Fibroblast of lung (primary cell): ENCODE measurements at regions not wholly inside any gene's neighbourhood (a gene's known extent, or its start where the extent isn't known, plus 50 kb on each side); places are given as distances from the start of the nearest gene placed in this dataset.

Source experiments
- EZH2 ChIP-seq: IDR thresholded peaks from 2 replicates; pipeline ENCODE4 v1.5.1; 2012; ENCODE audit warnings: low read length, control low read depth, mild to moderate bottlenecking; ENCODE audit errors: missing control alignments
- TF ChIP-seq, protein P1 (sequence below), 2 donors: IDR thresholded peaks in 1 of 2; conservative IDR thresholded peaks in 1 of 2; 1 replicate in 1 of 2; 2 replicates in 1 of 2; pipeline ENCODE4 v1.5.1; 2011 to 2012; ENCODE audit warnings: low read length in 2 of 2, control low read depth in 1 of 2, inconsistent platforms in 1 of 2, low read depth in 1 of 2, mild to moderate bottlenecking in 1 of 2

DNA sequence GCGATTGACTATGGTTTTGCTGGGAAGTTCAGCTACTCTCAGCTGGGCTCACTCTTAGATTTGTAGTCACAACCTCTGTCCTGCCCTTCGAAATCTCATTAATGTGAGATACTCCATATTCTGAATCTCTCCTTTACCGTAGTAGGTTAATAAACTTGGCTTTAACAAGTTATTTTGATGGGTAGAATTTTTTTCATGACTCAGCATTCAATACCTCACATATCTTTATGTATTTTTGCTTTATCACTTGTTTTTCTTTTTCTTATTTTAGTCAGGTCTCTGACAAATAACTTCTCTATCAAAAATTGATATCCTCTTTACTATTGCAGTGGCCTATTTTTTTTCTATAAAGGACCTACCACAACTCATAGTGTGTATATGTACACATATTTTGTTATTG is 855.2 kb upstream of the ADGRB3 start:
- TF ChIP-seq, protein P1, sequence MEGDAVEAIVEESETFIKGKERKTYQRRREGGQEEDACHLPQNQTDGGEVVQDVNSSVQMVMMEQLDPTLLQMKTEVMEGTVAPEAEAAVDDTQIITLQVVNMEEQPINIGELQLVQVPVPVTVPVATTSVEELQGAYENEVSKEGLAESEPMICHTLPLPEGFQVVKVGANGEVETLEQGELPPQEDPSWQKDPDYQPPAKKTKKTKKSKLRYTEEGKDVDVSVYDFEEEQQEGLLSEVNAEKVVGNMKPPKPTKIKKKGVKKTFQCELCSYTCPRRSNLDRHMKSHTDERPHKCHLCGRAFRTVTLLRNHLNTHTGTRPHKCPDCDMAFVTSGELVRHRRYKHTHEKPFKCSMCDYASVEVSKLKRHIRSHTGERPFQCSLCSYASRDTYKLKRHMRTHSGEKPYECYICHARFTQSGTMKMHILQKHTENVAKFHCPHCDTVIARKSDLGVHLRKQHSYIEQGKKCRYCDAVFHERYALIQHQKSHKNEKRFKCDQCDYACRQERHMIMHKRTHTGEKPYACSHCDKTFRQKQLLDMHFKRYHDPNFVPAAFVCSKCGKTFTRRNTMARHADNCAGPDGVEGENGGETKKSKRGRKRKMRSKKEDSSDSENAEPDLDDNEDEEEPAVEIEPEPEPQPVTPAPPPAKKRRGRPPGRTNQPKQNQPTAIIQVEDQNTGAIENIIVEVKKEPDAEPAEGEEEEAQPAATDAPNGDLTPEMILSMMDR (conservative IDR thresholded peaks at IDR 0.05 in 1 of 2, IDR thresholded peaks at IDR 0.05 in 1 of 2; ENCODE audit: low read depth in 1 of 2, low read length in 2 of 2), result no peak
- no peak for TF ChIP-seq EZH2
